Stimulated activated CD4-positive, alpha-beta T cell treated with anti-CD3 and anti-CD28 coated beads, Interleukin-4, amount 100 ng/mL, for 24 hours (primary cell): ENCODE measurements at regions not wholly inside any gene's neighbourhood (a gene's known extent, or its start where the extent isn't known, plus 50 kb on each side); places are given as distances from the start of the nearest gene placed in this dataset.

Experiments used
- DNase-seq: peaks from one replicate; pipeline ENCODE4 v3.0.0-alpha.2; 2020

- DNase-seq: no peak
These were observed 566.1 kb upstream of the CHORDC1 start for GRCh38 chr11:90788961-90789360.

- DNase-seq: no peak
These were observed 561.5 kb upstream of the CHORDC1 start for GRCh38 chr11:90784241-90784814.

DNA sequence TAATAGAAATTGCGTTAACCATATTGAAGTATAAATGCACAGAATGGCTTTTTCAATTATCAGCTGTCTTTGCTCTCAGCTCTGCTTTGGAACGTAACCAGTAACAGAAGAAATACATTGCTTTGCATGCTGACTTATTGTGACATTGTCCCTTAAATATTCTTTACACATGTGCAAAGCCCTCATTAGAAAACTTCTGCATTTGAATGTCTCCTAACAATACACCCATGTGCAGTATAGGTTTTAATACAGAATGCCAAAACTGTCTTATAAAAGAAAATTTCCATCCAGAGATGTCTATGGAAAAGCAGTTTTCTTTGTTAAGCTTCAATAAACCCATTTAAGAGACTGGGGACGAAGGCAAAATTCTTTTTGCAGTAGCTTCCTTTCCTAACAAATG lies 560.3 kb upstream of the CHORDC1 start:
- no peak for DNase-seq

GRCh38 chr11:90779098-90779497 lies 556.2 kb upstream of the CHORDC1 start:
- no peak for DNase-seq

DNA sequence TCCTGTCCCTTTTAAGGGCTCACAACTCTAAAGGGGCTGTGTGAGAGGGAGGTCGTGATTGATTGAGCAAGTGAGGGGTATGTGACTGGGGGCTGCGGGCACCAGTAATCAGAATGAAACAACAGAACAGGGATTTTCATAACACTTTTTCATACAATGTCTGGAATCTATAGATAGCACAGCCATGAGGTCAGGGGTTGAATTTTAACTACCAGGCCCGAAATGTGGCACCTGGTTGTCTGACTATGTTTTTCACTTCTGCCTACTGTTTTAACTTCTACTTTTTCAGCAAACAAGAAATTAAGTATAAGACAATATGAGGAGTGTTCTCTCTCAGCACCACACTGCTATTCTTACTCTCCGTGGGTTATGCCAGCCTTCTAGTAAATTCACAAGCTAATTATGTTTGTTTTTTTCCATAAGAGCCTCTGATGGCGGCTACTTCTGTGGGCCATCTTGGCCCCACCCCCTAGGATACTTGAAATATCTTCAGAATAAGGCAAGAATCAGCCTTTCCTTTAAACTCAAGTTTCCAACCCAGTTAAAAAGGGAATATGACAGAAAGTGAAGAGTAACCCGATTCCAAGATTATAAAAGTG lies 552.8 kb upstream of the CHORDC1 start:
- no peak for DNase-seq

DNA sequence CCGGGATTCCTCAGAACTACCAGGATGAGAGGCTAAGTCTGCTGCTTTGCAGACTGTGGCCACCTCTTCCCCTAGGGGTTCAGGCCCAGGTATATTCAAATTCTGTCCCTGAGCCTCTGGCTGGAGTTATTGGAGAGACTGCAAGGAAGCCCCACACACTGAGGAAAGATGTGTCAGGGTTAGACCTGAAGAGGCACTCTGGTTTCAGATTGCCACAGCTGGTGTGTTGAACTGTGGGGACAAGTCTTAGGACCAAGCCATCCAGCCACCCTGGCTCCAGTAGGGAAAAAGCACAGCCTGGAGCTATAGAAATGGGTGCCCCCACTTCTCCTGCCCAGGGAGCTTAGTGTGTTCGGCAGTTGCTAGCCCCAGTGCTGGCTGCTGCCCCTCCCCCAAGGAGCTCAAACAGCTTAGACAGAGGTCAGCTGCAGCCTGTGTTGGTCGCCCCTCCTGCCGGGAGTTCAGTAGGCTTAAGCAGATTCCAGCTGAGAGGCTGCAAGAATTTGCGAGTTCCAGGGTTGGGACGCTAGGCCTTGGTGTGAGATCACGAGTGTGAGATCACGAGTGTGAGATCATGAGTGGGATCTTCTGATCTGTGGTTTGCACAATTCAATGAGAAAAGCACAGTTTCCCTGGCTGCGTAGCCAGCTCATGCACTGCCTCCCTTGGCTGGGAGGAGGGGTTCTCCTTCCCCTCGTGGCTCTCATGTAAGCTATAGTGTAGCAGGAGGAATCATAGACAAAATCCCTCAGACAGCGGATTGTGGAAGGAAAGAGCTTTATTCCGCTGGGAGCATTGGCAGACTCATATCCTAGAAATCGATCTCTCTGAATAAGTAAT lies 552.1 kb upstream of the CHORDC1 start:
- no peak for DNase-seq

DNA sequence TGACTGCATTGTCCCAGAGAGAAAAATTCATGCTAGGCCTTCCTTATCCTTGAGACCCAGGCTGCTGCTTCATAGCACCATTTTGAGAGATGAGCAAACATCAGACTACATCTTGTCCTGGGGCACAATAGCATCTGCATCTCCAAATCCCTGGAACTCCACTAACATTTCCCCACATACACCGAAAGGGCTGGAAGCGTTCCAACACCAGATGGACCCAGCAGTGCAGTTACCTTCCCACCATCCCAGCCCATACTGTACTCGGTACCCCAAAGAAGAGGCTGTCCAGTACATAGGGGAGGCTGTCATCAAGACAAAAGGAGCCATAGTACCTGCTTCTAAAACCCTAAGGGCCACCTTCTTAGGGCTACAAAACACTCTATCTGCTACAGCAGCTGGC lies 547.2 kb upstream of the CHORDC1 start:
- DNase-seq: no peak

GRCh38 chr11:90766121-90766520 lies 543.3 kb upstream of the CHORDC1 start:
- DNase-seq: no peak

GRCh38 chr11:90764691-90765090 lies 541.8 kb upstream of the CHORDC1 start:
- DNase-seq: no peak

DNA sequence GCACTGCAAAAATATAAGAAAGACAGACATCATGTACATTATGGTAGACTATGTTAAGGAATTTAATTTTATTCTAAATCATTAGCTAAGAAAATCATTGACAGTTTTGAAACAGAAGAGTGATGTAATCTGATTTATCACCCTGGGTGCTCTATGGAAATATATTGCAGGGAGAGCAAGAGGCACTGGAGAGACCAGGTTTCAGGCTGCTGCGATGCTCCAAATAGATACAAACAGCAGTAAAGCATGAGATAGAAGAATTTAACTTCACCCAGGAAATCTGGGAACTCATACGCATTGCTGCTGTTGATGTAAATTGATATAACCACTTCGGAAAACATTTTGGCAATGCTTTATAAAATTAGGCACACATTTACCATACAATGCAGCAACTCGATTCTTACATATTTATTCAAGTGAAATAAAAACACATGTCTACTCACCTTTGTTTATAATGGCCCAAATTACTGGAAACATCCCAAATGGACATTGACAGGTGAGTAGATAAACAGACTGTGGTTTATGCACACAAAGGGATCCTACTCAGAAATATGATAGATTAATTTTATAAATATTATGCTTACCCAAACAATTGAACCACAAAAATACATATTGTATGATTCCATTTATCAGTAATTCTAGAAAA lies 535.1 kb upstream of the CHORDC1 start:
- DNase-seq: no peak

DNA sequence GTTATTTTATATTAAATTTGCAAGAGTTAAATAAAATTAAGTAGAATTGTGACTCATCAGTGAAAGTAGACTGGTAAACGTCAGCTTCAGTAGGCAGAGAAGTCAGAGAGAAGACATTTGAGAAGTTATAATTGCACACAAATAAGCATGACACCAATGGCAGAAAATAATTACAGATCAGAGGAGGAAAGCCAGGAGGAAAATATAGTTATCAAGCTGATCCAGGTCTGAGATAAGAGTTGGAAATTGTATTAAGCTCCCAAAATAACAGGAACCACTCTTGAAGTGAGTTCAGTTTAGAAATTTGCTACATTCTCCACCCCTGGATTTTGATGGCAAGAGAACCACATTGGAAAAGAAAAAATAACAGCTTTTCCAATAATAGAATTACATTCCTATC lies 533.8 kb upstream of the CHORDC1 start:
- DNase-seq: no peak

- DNase-seq: no peak
These were observed 530.7 kb upstream of the CHORDC1 start for GRCh38 chr11:90753546-90753945.

DNA sequence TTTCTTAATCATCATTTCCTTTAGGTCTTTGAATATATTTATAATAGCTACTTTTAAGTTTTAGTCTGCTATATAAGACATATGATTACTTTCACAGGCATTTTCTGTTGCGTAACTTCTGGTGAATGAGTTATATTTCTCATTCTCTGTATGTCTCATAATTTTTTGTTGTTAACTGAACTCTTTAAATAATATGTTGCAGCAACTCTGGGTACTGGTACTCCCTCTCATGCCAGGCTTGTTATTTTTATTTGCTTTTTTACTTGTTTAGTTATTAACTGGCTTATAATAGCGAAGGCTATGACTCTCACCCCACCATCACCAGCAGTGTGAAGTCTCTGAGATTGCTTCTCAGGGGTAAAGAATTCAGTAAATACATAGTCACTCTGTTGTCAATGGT lies 524.2 kb upstream of the CHORDC1 start:
- DNase-seq: no peak

- no peak for DNase-seq
These were observed 521.3 kb upstream of the CHORDC1 start for GRCh38 chr11:90744169-90744568.

DNA sequence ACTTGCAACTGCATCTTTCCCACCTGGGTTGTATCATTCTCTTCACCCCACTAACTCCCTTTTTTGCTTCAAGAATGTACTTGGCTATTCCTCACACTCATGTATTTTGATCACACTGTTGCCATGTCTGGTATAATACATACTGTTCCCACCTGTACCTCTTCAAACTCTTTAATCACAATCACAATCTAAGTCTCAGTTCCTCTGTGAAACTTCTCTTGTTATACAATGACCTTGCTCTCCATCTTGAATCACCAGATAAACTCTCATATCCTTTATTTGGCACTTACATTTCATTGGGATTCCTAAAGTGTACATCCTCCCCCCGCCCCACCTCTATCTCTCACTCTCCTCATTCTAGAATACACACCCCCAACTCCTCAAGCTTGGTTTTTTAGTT lies 516.0 kb upstream of the CHORDC1 start:
- no peak for DNase-seq

DNA sequence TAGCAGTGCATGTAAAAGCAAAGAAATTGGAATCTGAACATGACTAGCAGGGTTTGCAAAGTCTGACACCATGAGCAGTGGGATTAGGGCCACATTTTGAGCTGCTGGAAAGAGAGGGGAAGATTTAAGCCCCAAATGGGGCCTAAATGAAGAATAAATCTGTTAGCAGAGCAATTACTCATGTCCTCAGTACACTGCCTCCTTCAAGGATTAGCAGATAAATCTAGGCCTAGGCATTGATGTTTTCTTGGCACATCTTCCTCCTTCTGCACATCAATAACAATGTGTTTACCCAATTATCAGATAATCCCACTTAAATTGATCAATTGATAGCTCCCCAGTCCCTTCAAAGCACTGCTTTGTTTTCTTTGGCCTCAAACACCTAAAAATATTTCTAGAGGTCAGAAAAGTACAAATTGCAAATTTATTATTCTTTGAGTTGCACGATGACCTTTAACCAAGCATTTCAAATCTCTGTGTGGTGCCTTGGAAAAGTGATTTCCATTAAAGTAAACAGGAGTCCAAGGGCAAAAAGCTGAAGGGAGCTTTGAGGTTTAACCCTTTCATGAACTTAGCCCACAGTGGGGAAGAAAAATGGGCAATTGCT lies 514.7 kb upstream of the CHORDC1 start:
- DNase-seq: no peak

- DNase-seq: no peak
These were observed 509.6 kb upstream of the CHORDC1 start for GRCh38 chr11:90732486-90732885.

DNA sequence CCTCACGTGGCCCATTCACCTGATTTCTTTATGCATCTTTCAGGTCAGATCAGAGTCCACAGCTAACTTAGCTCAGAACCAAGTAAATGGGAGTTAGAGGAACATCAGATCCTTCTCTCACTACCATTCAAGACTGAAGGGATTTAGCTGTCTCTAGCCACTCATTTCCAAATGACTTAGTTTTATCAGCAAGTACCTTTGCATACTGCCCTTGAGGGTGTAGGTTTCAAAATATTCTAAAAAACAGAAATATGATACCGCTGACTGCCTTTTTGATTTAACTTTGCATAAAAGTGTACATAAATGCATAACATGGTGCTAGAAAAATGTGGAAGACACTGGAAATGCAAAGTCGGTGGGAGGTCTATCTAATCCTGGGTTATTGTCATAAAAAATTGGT lies 500.6 kb upstream of the CHORDC1 start:
- DNase-seq: no peak

- no peak for DNase-seq
These were observed 499.8 kb upstream of the CHORDC1 start for GRCh38 chr11:90722552-90723190.

DNA sequence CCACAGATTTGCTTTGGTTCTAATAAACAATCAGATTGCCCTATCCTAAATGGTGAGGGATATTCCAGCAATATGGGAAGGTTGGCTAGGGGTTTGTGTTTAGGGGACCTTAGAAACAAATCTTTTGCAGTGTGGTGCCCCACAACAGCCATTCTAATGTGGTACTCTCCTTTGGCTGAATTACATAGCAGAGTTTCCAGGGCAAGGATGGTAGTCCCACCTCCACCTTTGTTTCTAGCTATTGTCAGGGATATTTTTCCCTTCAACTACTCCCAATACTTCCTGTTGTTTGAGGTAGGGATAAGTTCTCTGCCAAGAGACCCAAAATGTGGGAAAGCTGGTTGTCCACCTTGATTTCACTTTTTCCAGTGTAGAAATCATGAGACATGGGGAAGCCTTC lies 494.7 kb upstream of the CHORDC1 start:
- DNase-seq: no peak

DNA sequence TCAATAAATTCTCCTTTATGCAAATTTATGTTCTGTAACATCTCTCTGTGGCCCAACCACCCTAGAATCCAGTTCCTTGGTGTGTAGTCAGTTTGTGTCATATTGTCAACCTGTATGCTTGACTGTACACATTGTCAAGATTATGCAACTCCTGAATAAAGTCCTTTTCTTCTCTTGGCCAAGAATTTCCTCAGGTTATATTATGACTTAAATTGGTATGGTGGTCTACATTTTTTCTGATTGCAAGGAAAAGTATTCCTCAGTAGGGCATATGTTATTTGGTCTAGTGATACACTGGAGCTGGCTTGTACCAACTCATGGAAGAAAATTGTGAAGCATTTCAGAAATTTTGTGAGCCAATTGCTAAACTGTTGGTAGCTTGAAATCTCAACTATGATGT lies 482.8 kb upstream of the CHORDC1 start:
- DNase-seq: no peak

- DNase-seq: no peak
These were observed 481.7 kb upstream of the CHORDC1 start for GRCh38 chr11:90704510-90704909.

- DNase-seq: no peak
These were observed 478.9 kb upstream of the CHORDC1 start for GRCh38 chr11:90701716-90702115.
